ENCODE measurements at regions not wholly inside any gene's neighbourhood (a gene's known extent, or its start where the extent isn't known, plus 50 kb on each side); places are given as distances from the start of the nearest gene placed in this dataset.

DNA sequence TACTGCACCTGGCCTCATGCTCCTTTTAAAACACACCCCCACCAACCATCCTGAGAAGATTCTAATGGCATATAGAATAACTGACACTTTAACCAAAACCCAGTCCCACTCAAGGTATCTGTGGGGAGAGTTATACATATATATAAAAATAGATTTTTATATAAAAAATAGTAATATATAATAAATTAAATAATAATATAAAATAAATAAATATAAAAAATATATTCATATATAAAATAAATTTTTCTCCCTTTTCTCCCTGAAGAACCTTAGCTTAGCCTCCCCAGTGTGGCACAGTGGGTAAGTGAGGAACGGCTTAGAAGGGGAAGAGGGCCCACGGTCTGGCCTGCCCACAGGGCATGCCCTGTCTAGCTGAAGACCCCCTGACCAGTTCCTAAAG is 51.1 kb upstream of the SSBP2 start:
- POLR2A ChIA-PET, result no interaction called here
- WGBS (ENCODE audit: low lambda C conversion rate), result 3% methylated on average over 2 of the region's 2 CpGs
- intact Hi-C loops (cut with micrococcal nuclease; ENCODE audit: unreplicated experiment) (no loop called here), in situ Hi-C loops (cut with HindIII; ENCODE audit: extremely low pct_ligation_motif_present, low pct_unique_long_range_greater_than_20kb) (no loop called here)
- H2AFZ ChIP-seq (ENCODE audit: low read length), result no peak overlapping the region
- no peaks in the 10 kb centered on the region for H3K36me3 ChIP-seq (replicated peaks in 1 of 2; ENCODE audit: control insufficient read depth in 1 of 2, insufficient read depth in 2 of 2, low read length in 2 of 2)
- no peak for ATAC-seq
- FAIRE-seq, result no peak
- H3K79me2 ChIP-seq (ENCODE audit: insufficient read depth, low read length), result no peaks in the 10 kb centered on the region
- no peak overlapping the region for H3K4me2 ChIP-seq (ENCODE audit: low read depth, low read length)
- no peaks in the 10 kb centered on the region; a peak in 1 of 5 replicates for H3K27me3 ChIP-seq (ENCODE audit: control insufficient read depth in 1 of 2, insufficient read depth in 2 of 2, low read length in 2 of 2)
- no peak for TF ChIP-seq NR2F6 (IDR thresholded peaks at IDR 0.05)
- no peak for TF ChIP-seq NR2F6 (CRISPR knock-in tag; IDR thresholded peaks at IDR 0.05)
- no peak for TF ChIP-seq EHMT2 (IDR thresholded peaks at IDR 0.05; ENCODE audit: borderline replicate concordance, low read depth, low read length)
- TF ChIP-seq, protein P1, sequence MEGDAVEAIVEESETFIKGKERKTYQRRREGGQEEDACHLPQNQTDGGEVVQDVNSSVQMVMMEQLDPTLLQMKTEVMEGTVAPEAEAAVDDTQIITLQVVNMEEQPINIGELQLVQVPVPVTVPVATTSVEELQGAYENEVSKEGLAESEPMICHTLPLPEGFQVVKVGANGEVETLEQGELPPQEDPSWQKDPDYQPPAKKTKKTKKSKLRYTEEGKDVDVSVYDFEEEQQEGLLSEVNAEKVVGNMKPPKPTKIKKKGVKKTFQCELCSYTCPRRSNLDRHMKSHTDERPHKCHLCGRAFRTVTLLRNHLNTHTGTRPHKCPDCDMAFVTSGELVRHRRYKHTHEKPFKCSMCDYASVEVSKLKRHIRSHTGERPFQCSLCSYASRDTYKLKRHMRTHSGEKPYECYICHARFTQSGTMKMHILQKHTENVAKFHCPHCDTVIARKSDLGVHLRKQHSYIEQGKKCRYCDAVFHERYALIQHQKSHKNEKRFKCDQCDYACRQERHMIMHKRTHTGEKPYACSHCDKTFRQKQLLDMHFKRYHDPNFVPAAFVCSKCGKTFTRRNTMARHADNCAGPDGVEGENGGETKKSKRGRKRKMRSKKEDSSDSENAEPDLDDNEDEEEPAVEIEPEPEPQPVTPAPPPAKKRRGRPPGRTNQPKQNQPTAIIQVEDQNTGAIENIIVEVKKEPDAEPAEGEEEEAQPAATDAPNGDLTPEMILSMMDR (CRISPR knock-in tag; IDR thresholded peaks at IDR 0.05), result no peak
- TF ChIP-seq, protein P2, sequence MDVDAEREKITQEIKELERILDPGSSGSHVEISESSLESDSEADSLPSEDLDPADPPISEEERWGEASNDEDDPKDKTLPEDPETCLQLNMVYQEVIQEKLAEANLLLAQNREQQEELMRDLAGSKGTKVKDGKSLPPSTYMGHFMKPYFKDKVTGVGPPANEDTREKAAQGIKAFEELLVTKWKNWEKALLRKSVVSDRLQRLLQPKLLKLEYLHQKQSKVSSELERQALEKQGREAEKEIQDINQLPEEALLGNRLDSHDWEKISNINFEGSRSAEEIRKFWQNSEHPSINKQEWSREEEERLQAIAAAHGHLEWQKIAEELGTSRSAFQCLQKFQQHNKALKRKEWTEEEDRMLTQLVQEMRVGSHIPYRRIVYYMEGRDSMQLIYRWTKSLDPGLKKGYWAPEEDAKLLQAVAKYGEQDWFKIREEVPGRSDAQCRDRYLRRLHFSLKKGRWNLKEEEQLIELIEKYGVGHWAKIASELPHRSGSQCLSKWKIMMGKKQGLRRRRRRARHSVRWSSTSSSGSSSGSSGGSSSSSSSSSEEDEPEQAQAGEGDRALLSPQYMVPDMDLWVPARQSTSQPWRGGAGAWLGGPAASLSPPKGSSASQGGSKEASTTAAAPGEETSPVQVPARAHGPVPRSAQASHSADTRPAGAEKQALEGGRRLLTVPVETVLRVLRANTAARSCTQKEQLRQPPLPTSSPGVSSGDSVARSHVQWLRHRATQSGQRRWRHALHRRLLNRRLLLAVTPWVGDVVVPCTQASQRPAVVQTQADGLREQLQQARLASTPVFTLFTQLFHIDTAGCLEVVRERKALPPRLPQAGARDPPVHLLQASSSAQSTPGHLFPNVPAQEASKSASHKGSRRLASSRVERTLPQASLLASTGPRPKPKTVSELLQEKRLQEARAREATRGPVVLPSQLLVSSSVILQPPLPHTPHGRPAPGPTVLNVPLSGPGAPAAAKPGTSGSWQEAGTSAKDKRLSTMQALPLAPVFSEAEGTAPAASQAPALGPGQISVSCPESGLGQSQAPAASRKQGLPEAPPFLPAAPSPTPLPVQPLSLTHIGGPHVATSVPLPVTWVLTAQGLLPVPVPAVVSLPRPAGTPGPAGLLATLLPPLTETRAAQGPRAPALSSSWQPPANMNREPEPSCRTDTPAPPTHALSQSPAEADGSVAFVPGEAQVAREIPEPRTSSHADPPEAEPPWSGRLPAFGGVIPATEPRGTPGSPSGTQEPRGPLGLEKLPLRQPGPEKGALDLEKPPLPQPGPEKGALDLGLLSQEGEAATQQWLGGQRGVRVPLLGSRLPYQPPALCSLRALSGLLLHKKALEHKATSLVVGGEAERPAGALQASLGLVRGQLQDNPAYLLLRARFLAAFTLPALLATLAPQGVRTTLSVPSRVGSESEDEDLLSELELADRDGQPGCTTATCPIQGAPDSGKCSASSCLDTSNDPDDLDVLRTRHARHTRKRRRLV (CRISPR knock-in tag; IDR thresholded peaks at IDR 0.05), result no peak
- TF ChIP-seq CAMTA2 (CRISPR knock-in tag; IDR thresholded peaks at IDR 0.05; ENCODE audit: borderline replicate concordance), result no peak
- no peak for TF ChIP-seq RXRB (CRISPR knock-in tag; IDR thresholded peaks at IDR 0.05; ENCODE audit: borderline replicate concordance)
- TF ChIP-seq, protein P3, sequence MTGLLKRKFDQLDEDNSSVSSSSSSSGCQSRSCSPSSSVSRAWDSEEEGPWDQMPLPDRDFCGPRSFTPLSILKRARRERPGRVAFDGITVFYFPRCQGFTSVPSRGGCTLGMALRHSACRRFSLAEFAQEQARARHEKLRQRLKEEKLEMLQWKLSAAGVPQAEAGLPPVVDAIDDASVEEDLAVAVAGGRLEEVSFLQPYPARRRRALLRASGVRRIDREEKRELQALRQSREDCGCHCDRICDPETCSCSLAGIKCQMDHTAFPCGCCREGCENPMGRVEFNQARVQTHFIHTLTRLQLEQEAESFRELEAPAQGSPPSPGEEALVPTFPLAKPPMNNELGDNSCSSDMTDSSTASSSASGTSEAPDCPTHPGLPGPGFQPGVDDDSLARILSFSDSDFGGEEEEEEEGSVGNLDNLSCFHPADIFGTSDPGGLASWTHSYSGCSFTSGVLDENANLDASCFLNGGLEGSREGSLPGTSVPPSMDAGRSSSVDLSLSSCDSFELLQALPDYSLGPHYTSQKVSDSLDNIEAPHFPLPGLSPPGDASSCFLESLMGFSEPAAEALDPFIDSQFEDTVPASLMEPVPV (CRISPR knock-in tag; IDR thresholded peaks at IDR 0.05), result no peak
- TF ChIP-seq DMAP1 (CRISPR knock-in tag; IDR thresholded peaks at IDR 0.05), result no peak
- no peak for TF ChIP-seq AKAP8 (CRISPR knock-in tag; IDR thresholded peaks at IDR 0.05)
- TF ChIP-seq, protein P4, sequence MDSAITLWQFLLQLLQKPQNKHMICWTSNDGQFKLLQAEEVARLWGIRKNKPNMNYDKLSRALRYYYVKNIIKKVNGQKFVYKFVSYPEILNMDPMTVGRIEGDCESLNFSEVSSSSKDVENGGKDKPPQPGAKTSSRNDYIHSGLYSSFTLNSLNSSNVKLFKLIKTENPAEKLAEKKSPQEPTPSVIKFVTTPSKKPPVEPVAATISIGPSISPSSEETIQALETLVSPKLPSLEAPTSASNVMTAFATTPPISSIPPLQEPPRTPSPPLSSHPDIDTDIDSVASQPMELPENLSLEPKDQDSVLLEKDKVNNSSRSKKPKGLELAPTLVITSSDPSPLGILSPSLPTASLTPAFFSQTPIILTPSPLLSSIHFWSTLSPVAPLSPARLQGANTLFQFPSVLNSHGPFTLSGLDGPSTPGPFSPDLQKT (CRISPR knock-in tag; IDR thresholded peaks at IDR 0.05; ENCODE audit: borderline replicate concordance), result no peak
- TF ChIP-seq GPN1 (CRISPR knock-in tag; IDR thresholded peaks at IDR 0.05; ENCODE audit: borderline replicate concordance), result no peak
- no peak for TF ChIP-seq ARID2 (CRISPR knock-in tag; IDR thresholded peaks at IDR 0.05; ENCODE audit: borderline replicate concordance)
- no peak for TF ChIP-seq ZNF33A (CRISPR knock-in tag; IDR thresholded peaks at IDR 0.05; ENCODE audit: borderline replicate concordance)
- CTCF ChIA-PET (ENCODE audit: low intra/inter-chr PET ratio, low total read pairs), result no interaction called here
- no peak overlapping the region for H3K27ac ChIP-seq (ENCODE audit: extremely low read length, insufficient read depth, low read length)
- no peaks in the 10 kb centered on the region for H3K4me1 ChIP-seq (ENCODE audit: insufficient read depth, low read length)
- no peak overlapping the region for H3K9ac ChIP-seq (ENCODE audit: insufficient read depth, low read depth, low read length)
- DNase-seq (ENCODE audit: low spot score), result no peak
- H3K9me3 ChIP-seq (ENCODE audit: low read length), result no peaks in the 10 kb centered on the region
- no TSS peak for BruUV-seq (replicated peaks)
- H3K4me3 ChIP-seq (replicated peaks in 1 of 3; ENCODE audit: insufficient read depth in 1 of 3, low read depth in 2 of 3, low read length in 3 of 3), result no peak overlapping the region
- H4K20me1 ChIP-seq (ENCODE audit: insufficient read depth, low read length), result no peaks in the 10 kb centered on the region

All from HepG2 (cell line).